ENCODE measurements at regions not wholly inside any gene's neighbourhood (a gene's known extent, or its start where the extent isn't known, plus 50 kb on each side); places are given as distances from the start of the nearest gene placed in this dataset.

- DNase-seq: peak in 4 of 5 experiments; percentile 22 to 68 (median 52)
Measured at GRCh38 chr12:124457287-124458219, 109.9 kb downstream of the NCOR2 start.

DNA sequence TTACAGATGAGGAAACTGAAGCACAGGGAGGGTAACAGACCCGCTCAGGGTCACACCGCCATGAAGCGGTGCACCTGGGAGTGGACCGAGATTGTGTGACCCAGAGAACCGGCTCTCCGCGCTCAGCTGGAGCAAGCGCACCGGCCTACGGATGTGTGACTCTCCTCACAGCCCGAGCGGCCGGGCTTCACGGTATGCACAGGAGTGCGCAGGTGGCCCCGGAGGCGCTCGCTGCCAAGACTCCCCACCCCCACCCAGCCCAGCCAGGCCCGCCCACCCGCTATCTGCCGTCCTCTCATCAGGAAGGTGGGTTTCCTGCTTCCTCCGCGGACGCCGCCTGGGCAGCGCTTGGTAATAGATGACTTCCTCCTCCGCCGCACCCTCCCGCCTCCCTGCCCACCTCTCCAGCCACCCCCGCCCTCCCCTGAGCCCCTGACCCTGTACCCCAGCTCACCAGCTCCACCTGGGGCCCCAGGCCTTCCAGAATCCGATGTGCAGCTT lies 110.7 kb downstream of the NCOR2 start:
- peak in 3 of 5 experiments; percentile 31 to 69 (median 51) for DNase-seq

DNA sequence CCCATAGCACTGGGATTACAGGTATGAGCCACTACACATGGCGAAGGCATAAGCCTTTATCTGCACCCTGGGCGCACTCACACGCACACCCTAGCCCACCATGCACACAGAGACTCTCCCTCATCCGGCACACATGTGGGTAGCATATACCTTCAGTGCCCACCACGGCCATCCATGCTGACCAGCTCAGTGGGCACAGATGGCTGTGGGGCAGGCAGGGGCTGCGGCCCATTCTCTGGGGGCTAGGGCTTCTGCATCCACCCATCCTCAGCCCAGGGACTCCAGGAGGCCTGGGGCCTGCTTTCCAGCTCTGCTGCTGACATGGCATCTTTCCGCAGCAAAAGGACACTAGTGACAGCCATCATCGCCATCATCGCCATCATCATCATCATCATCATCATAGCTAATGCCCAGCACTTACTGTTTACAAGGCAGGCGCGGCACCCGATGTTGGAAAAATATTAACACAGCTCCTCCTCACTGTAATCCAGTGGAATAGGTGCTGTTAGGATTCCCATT lies 111.2 kb downstream of the NCOR2 start:
- DNase-seq: no peak

- DNase-seq: no peak
Measured at GRCh38 chr12:124455336-124455735, 112.1 kb downstream of the NCOR2 start.

DNA sequence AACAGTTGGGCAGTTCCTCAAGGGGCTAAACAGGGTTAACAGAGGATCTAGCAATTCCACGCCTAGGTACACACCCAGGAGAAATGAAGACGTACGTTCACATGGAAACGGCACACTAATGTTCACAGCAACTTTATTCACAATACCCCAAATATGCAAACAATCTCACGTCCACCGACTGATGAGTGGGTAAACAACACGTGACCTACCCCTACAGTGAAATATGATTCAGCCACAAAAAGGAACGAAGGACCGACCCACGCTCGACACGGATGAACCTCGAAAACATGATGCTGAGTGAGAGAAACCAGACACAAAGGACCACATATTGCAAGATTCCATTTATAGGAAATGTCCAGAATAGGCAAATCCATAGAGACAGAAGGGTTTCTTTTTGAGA lies 112.7 kb downstream of the NCOR2 start:
- no peak for DNase-seq

DNA sequence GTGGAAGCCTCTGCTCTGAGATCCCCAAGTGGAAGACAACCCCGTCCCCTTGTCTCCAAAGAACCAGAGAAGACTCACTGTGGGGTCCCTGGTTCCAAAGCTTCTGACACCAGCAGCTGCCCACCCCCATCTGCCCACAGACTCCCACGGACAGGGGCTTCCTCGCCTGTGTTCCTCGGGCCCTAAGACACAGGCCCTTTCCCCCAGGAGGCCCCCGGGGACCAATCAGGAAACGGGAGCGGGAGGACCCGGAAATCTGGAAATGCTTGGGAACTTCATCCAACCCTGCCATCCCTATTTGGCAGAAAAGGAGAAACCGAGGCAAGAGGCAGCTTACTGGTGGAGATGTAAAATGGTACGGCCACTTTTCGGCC lies 113.1 kb downstream of the NCOR2 start:
- DNase-seq: no peak

GRCh38 chr12:124453419-124454351 lies 113.7 kb downstream of the NCOR2 start:
- peak; percentile 34 to 93 (median 65) for DNase-seq

- no peak for DNase-seq
Measured at GRCh38 chr12:124452576-124453331, 114.7 kb downstream of the NCOR2 start.

- no peak for DNase-seq
Measured at GRCh38 chr12:124451637-124452243, 115.7 kb downstream of the NCOR2 start.

DNA sequence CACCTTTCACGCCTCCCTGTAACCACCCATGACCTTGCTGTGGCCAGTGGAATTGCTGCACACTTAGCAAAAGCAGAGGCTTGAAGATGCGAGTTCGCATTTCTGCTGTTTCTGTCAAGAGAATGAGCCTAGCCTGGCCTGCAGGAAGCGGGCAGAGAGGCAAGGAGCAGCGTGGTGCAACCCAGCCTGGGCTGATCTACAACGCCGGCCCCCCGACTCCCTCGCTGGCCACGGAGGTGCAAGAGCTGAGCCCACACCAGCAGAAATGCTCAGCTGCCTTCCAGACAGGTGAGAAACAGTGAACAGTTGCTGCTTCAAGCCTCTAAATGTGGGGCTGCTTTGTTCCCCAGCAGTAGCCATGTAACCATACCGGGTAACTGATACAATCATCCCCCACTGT lies 116.4 kb downstream of the NCOR2 start:
- DNase-seq: no peak

DNA sequence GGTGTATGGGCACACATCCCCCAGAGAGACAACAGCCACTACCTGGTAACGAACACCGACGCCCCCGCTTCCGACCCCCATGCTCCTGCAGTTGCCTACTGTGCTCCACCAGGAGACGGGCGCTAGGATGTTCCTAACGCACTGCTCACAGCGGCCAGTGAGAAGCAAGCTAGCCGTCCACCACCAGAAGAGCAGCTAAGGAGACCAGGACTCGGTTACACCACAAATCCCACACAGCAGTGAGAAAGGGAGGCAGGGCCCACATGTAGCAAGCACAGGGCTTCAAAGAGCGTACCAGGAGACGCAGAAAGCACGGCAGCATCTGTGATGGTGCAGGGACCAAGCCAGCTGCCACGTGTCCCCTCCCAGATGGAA lies 117.0 kb downstream of the NCOR2 start:
- DNase-seq: no peak

DNA sequence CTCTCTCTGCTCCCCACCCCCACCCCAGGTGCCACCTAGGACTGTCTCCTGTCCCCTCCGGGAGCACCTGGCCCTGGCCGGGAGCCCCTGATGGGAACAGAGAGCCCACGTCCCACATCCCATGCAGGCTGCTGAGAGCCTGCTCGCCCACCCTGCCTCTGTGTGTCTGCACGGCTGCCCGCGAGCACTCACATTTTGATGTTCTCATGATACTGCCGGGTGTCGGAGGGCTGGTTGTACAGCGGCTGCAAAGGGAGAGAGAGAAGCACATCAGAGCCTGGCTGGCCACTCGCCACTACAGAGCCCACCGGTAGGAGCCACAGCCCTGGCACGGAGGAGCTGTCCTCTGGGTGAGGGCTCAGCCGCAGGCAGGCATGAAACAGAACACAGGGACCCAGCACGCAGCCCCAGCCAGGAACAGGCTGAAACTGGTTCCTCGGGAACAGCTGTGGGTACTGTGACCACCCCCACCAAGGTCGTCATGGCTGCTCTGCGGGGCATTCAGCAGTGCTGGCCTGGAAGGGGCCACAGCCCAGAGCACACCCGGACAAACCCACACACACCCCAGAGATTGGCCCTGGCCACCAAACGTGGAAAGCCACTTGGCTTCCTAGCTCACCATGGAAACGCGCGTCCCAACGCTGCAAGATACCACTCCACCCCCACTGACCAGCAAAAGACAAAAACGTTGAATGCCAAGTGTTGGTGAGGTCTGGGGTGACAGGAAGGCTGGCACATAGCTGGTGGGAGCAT lies 117.6 kb downstream of the NCOR2 start:
- DNase-seq: no peak

GRCh38 chr12:124448955-124449622 lies 118.3 kb downstream of the NCOR2 start:
- no peak for DNase-seq

GRCh38 chr12:124448241-124448954 lies 119.0 kb downstream of the NCOR2 start:
- no peak for DNase-seq

GRCh38 chr12:124446364-124446763 lies 121.0 kb downstream of the NCOR2 start:
- DNase-seq: no peak

DNA sequence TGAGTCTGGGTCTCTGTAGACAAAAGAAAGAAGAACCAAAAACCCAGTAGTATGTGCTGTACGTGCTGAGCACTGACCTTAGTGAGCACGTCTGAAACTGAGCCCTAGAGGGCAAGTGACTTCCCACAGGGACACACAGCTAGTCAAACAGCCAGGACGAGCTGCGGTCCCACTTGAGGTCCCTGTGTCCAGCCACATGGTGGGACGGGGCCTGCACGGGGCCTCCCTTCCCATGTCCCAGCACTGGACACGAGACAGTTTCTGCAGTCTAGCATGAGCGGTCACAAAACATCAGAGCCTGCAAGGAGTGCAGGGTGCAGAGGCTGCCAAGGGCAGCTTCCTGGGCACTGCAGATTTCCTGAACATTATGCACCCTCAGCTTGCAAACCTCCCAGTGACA lies 121.6 kb downstream of the NCOR2 start:
- no peak for DNase-seq

- no peak for DNase-seq
Measured at GRCh38 chr12:124445121-124445718, 122.2 kb downstream of the NCOR2 start.

DNA sequence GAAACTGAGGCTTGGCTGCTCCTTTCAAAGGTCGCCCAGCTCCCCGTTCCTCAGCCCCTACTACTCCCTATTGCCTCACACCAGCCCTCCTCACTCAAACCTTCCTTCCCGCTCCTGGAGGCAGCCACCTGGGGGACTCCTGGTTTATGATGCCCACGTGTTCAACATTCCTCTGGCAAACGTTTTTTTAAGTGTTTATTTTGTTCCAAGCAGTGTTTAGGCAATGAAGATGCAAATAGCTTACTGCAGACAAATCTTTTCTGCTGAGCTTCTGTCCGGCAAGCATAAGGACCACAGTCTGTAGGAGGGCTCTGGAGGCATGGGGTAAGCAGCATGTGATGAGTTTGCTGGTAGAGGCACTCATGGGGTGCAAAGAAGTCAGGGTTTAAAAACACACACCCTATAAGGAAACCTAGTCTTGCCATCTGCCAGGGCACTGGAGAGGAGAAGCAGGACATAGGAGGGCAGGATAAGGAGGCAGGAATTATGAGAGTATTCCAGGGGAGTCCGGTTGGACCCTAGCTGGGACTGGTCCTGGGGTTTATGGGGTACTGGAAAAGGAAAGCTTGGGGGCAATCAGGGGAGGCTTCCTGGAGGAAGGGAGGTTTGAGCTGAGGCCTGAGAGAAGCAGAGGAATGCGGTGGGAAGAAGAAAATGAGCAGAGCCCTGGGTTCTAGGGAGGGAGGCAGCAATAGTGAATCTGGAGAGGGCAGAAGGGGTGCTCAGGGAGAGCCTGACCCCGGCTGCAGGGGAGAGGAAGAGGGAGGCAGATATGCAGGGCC lies 123.3 kb downstream of the NCOR2 start:
- DNase-seq: no peak

All from T-helper 2 cell (primary cell).